Loucy (cell line): ENCODE measurements at regions not wholly inside any gene's neighbourhood (a gene's known extent, or its start where the extent isn't known, plus 50 kb on each side); places are given as distances from the start of the nearest gene placed in this dataset.

Experiments used
- H2AFZ ChIP-seq: fragments of 200-600 bp; sonication (generic); 2 replicates; pipeline ENCODE4 v1.6.0; 2016; ENCODE audit warnings: antibody characterized with exemption, mild to moderate bottlenecking, low read length, moderate library complexity
- H3F3A ChIP-seq: fragments of 200-600 bp; 2 replicates; pipeline ENCODE4 v1.6.0; 2016; ENCODE audit warnings: antibody characterized with exemption, low read depth, mild to moderate bottlenecking
- H3K27me3 ChIP-seq: fragments of 200-600 bp; sonication (generic); 2 replicates; pipeline ENCODE4 v1.6.1; 2014; ENCODE audit warnings: low read length, mild to moderate bottlenecking; ENCODE audit not compliant: insufficient read depth, poor library complexity, severe bottlenecking
- H3K36me3 ChIP-seq: fragments of 200-600 bp; sonication (generic); 2 replicates; pipeline ENCODE4 v1.6.1; 2016; ENCODE audit warnings: low read length; ENCODE audit not compliant: insufficient read depth
- H3K4me1 ChIP-seq: fragments of 200-600 bp; sonication (generic); 2 replicates; pipeline ENCODE4 v1.5.1; 2014; ENCODE audit warnings: low read length, mild to moderate bottlenecking; ENCODE audit not compliant: insufficient read depth, poor library complexity, severe bottlenecking
- H3K4me2 ChIP-seq: fragments of 200-600 bp; sonication (generic); 2 replicates; pipeline ENCODE4 v1.6.0; 2014; ENCODE audit warnings: antibody characterized with exemption, low read length, low read depth, mild to moderate bottlenecking; ENCODE audit not compliant: poor library complexity, severe bottlenecking
- H3K4me3 ChIP-seq: fragments of 200-600 bp; sonication (generic); 2 replicates; pipeline ENCODE4 v1.5.1; 2014; ENCODE audit warnings: low read length, mild to moderate bottlenecking, mixed read lengths; ENCODE audit not compliant: poor library complexity, severe bottlenecking
- H3K79me2 ChIP-seq: fragments of 200-600 bp; sonication (generic); 2 replicates; pipeline ENCODE4 v1.6.1; 2014; ENCODE audit warnings: low read length; ENCODE audit not compliant: insufficient read depth
- H3K9ac ChIP-seq: fragments of 200-600 bp; sonication (generic); 2 replicates; pipeline ENCODE4 v1.6.0; 2014; ENCODE audit warnings: mild to moderate bottlenecking, low read depth, low read length, moderate library complexity; ENCODE audit not compliant: poor library complexity, severe bottlenecking
- H3K9me2 ChIP-seq: fragments of 200-600 bp; sonication (generic); replicated peaks from 2 replicates; pipeline ENCODE4 v1.6.1; 2016; ENCODE audit warnings: low read depth, low read length, mixed read lengths
- H3K9me3 ChIP-seq: fragments of 200-600 bp; sonication (generic); 2 replicates; pipeline ENCODE4 v1.6.1; 2014; ENCODE audit warnings: mild to moderate bottlenecking, antibody characterized with exemption, low read length, low read depth; ENCODE audit not compliant: insufficient read depth
- H4K20me1 ChIP-seq: fragments of 200-600 bp; sonication (generic); 2 replicates; pipeline ENCODE4 v1.6.0; 2014; ENCODE audit warnings: antibody characterized with exemption, low read length, mild to moderate bottlenecking; ENCODE audit not compliant: insufficient read depth, poor library complexity, severe bottlenecking
- EZH2phosphoT487 ChIP-seq: fragments of 200-600 bp; IDR thresholded peaks from 2 replicates; pipeline ENCODE4 v1.6.1; 2018; ENCODE audit warnings: antibody characterized with exemption, mild to moderate bottlenecking, moderate library complexity, borderline replicate concordance
- TF ChIP-seq, protein P1 (sequence below): fragments of 200-600 bp; sonication (generic); conservative IDR thresholded peaks from 2 replicates; pipeline ENCODE4 v1.5.1; 2014; ENCODE audit warnings: mild to moderate bottlenecking, antibody characterized with exemption, low read length

DNA sequence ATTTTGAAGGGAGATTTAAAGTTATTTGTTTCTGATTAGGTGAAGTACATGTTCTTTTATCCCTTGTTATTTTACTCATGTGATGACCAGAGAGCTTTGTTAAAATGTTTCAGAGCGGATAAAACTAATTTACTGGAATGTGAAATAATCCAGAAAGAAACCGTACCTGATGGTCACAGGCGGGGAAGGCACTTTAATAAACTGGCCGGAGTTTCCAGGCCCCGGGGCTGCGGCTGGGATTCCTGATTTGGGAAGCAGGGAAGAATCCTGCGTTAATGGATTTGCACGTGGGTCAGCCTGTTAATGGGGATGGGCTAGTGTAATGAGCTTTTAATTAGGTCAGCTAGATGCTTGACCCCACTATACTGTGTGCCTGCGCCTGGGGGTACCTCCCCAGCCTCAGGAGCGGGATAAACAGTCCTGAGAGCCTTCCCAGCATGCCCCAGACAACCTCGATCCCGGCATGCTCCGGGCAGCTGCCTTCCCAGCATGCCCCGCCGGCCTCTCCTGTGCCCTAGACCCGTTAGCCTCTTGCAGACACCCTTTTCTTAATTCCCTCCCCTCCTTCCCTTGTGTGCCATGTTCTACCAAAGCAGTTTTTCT, 208.6 kb upstream of the CDKN3 start:
- Histone ChIP-seq H4K20me1 (no peaks in the 10 kb centered on the region), H3K9me2 (no peaks in the 10 kb centered on the region), H3F3A (no peaks in the 10 kb centered on the region), H3K36me3 (no peaks in the 10 kb centered on the region), H3K4me3 (no peak overlapping the region), H3K9ac (no peak overlapping the region), H2AFZ (no peak overlapping the region), H3K79me2 (no peaks in the 10 kb centered on the region), H3K9me3 (no peaks in the 10 kb centered on the region), H3K4me1 (peaks cover 10% of the 10 kb centered on the region), H3K27me3 (peaks cover 7% of the 10 kb centered on the region), H3K4me2 (no peak overlapping the region)
- TF ChIP-seq, protein P1, sequence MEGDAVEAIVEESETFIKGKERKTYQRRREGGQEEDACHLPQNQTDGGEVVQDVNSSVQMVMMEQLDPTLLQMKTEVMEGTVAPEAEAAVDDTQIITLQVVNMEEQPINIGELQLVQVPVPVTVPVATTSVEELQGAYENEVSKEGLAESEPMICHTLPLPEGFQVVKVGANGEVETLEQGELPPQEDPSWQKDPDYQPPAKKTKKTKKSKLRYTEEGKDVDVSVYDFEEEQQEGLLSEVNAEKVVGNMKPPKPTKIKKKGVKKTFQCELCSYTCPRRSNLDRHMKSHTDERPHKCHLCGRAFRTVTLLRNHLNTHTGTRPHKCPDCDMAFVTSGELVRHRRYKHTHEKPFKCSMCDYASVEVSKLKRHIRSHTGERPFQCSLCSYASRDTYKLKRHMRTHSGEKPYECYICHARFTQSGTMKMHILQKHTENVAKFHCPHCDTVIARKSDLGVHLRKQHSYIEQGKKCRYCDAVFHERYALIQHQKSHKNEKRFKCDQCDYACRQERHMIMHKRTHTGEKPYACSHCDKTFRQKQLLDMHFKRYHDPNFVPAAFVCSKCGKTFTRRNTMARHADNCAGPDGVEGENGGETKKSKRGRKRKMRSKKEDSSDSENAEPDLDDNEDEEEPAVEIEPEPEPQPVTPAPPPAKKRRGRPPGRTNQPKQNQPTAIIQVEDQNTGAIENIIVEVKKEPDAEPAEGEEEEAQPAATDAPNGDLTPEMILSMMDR = no peak
- no peak for TF ChIP-seq EZH2phosphoT487

DNA sequence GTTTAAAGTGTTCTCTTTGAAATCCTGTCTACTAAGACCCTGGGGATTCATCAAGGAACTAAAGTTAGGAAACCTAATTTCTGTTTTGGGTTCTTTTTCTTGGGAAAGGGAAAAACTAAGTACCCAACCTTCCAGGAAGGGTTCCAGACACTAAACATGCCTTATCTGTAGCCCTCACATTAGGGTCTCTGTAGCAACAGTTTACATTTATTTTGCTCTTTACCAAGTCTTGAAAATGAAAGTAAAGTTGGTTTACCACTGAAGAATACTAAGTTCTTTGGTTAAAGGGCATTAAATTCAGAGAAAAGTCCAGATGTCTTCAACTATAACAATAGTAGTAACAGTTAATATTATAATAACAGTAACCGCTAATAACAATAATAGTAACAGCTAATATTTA, 207.5 kb upstream of the CDKN3 start:
- no peaks in the 10 kb centered on the region for H3K36me3 ChIP-seq
- no peaks in the 10 kb centered on the region for H4K20me1 ChIP-seq
- TF ChIP-seq, protein P1 = no peak
- TF ChIP-seq EZH2phosphoT487 = no peak
- H3K79me2 ChIP-seq = no peaks in the 10 kb centered on the region
- peaks cover 10% of the 10 kb centered on the region for H3K4me1 ChIP-seq
- H3K4me2 ChIP-seq = peak overlapping the region; percentile 25
- no peak overlapping the region for H3K9ac ChIP-seq
- peak overlapping the region; percentile 18 for H3K4me3 ChIP-seq
- no peaks in the 10 kb centered on the region for H3F3A ChIP-seq
- H2AFZ ChIP-seq = no peak overlapping the region
- H3K9me3 ChIP-seq = no peaks in the 10 kb centered on the region
- H3K9me2 ChIP-seq = no peaks in the 10 kb centered on the region
- no peaks in the 10 kb centered on the region for H3K27me3 ChIP-seq

DNA sequence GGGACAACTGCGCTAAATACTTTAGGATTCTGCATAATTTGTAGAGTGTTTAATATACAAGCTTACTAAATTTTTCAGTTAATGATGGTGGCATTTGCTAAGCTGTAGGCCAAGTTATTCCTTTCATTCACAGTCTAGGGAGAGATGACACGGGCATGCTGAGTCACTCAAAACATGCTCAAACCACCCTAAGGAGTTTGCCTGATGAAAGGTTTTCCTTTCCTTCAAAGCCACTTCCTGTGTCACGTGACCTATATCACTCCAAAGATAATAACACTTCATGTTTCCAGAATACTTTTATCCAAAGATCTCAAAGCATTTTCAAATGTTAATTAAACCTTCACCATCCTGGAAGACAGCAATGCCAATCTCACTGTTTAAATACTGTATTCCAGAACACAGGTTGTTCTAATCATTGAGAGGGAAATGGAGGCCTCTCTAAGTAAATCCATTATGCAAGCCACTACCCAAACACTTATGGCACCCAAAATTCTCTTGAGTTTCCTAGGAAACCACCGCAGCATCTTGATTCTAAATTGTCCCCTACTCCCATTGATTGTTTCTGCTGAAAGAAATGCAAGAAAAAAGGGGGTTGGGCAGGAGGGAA, 207.0 kb upstream of the CDKN3 start:
- H3K9ac ChIP-seq = no peak overlapping the region
- H3K4me2 ChIP-seq = peak overlapping the region; percentile 25
- H3K9me2 ChIP-seq = no peaks in the 10 kb centered on the region

More for the DNA sequence above, 207.0 kb upstream of the CDKN3 start:
- Histone ChIP-seq H3K36me3 (no peaks in the 10 kb centered on the region), H3K9me3 (no peaks in the 10 kb centered on the region), H3K4me1 (peaks cover 10% of the 10 kb centered on the region), H3F3A (no peaks in the 10 kb centered on the region), H3K27me3 (no peaks in the 10 kb centered on the region), H3K79me2 (no peaks in the 10 kb centered on the region), H4K20me1 (no peaks in the 10 kb centered on the region), H3K4me3 (peak overlapping the region; percentile 18), H2AFZ (no peak overlapping the region)
- TF ChIP-seq, protein P1 = no peak
- TF ChIP-seq EZH2phosphoT487 = no peak
